Pancreas (tissue), 10 donors: ENCODE measurements at regions not wholly inside any gene's neighbourhood (a gene's known extent, or its start where the extent isn't known, plus 50 kb on each side); places are given as distances from the start of the nearest gene placed in this dataset.
"Not testable (repeated sequence)": the region's sequence is repeated elsewhere in the genome, so short reads cannot be mapped to it uniquely, and the experiment has no call there.

ENCODE experiments used
- ATAC-seq, 4 donors: fragments of 200-7000 bp; cut with Tn5 transposase; one replicate each; pipeline versions ENCODE4 v1.8.0 to v1.9.1; 2020; ENCODE audit warnings: mild to moderate bottlenecking in 4 of 4, moderate library complexity in 4 of 4
- DNase-seq, 6 donors: peaks; one replicate each; pipeline ENCODE4 v3.0.0-alpha.2; 2020
- FAIRE-seq: peaks from 2 replicates; lab custom pipeline; 2012; peaks lifted over from hg19 to GRCh38; lab: Jason Lieb, UNC
- H3K27ac ChIP-seq, 4 donors: fragments of 200-600 bp; sonication (generic); 1 replicate in 3 of 4; 2 replicates in 1 of 4; pipeline versions ENCODE4 v1.5.0 to v1.8.0; 2020
- H3K27me3 ChIP-seq, 4 donors: fragments of 200-600 bp; one replicate each; pipeline ENCODE4 v1.8.0; 2021
- H3K36me3 ChIP-seq, 3 donors: fragments of 200-600 bp; sonication (generic) in 1 of 3; one replicate each; pipeline versions ENCODE4 v1.5.0 to v1.8.0; 2020 to 2021
- H3K4me1 ChIP-seq, 3 donors: fragments of 200-600 bp; one replicate each; pipeline ENCODE4 v1.8.0; 2021
- H3K4me3 ChIP-seq, 4 donors: fragments of 200-600 bp; sonication (generic) in 2 of 4; one replicate each; pipeline versions ENCODE4 v1.5.0 to v1.8.0; 2020 to 2021
- H3K9me3 ChIP-seq, 4 donors: fragments of 200-600 bp; one replicate each; pipeline ENCODE4 v1.8.0; 2021
- CTCF ChIP-seq, 4 donors: fragments of 200-600 bp; sonication (generic) in 3 of 4; IDR thresholded peaks; one replicate each; pipeline versions ENCODE4 v1.5.0 to v1.8.0; 2021; ENCODE audit warnings: antibody characterized with exemption in 4 of 4
- WGBS, 2 donors: extraction: QIAGEN DNeasy Blood & Tissue Kit; methylation state at CpG; one replicate each; pipeline ENCODE4 v1.1.7; 2013; 5-methylcytosine and 5-hydroxymethylcytosine counted together
- intact Hi-C, 3 donors: fragments of 100-400 bp; cut with DNase I; formaldehyde crosslinking; loops; one replicate each; pipeline versions ENCODE4 v1.11.1 to v1.14.2; 2022
- donor health status: healthy with polysubstance abuse.
- donor health status: DM: no; HTN: no; CAD: no; lungs with moderate emphysema.
- donor health status: DM: no; HTN: no; CAD: no.
- donor health status: control.
- donor health status: control.
- donor health status: Bipolar disorder and iron deficiency.
- donor health status: DM: yes; HTN: yes; CAD: no.
- donor health status: DM: no; HTN: no; CAD: no.
- donor health status: DM: no; HTN: no; CAD: no.
- donor health status: DM: yes; HTN: yes; CAD: no.

GRCh38 chr11:39641751-39642150, 1817.7 kb downstream of the LRRC4C start:
- DNase-seq (peak in 1 of 6 donors; percentile 13), FAIRE-seq (no peak), ATAC-seq (no peak)
- intact Hi-C loops = no loop called here
- TF ChIP-seq CTCF (IDR thresholded peaks at IDR 0.05) = no peak
- 52 to 66% methylated on average over 4 of the region's 4 CpGs for WGBS, 2 donors
- Histone ChIP-seq H3K27ac (no peak overlapping the region), H3K27me3 (no peaks in the 10 kb centered on the region), H3K9me3 (no peaks in the 10 kb centered on the region), H3K4me3 (no peak overlapping the region), H3K36me3 (no peaks in the 10 kb centered on the region), H3K4me1 (no peaks in the 10 kb centered on the region)

- 34 to 42% methylated on average over 2 of the region's 2 CpGs for WGBS, 2 donors
- Histone ChIP-seq H3K9me3 (no peaks in the 10 kb centered on the region), H3K27ac (no peak overlapping the region), H3K4me1 (no peaks in the 10 kb centered on the region), H3K36me3 (no peaks in the 10 kb centered on the region), H3K4me3 (no peak overlapping the region), H3K27me3 (no peaks in the 10 kb centered on the region)
- FAIRE-seq (no peak), ATAC-seq (no peak), DNase-seq (no peak)
- no peak for TF ChIP-seq CTCF (IDR thresholded peaks at IDR 0.05)
- intact Hi-C loops = no loop called here
Observed at GRCh38 chr11:39630365-39630764, 1829.1 kb downstream of the LRRC4C start.

GRCh38 chr11:39628311-39628710, 1831.1 kb downstream of the LRRC4C start:
- FAIRE-seq (no peak), ATAC-seq (no peak), DNase-seq (no peak)
- intact Hi-C loops = no loop called here
- Histone ChIP-seq H3K36me3 (no peaks in the 10 kb centered on the region), H3K27me3 (no peaks in the 10 kb centered on the region), H3K4me3 (no peak overlapping the region), H3K4me1 (no peaks in the 10 kb centered on the region), H3K27ac (no peak overlapping the region), H3K9me3 (no peaks in the 10 kb centered on the region)
- 58 to 70% methylated on average over 2 of the region's 2 CpGs for WGBS, 2 donors
- no peak for TF ChIP-seq CTCF (IDR thresholded peaks at IDR 0.05)

GRCh38 chr11:39620309-39620708, 1839.1 kb downstream of the LRRC4C start:
- H3K27ac ChIP-seq, H3K4me3 ChIP-seq, ATAC-seq, DNase-seq, H3K27me3 ChIP-seq, H3K4me1 ChIP-seq, H3K36me3 ChIP-seq, intact Hi-C loops, H3K9me3 ChIP-seq, FAIRE-seq: not testable (repeated sequence)
- 46 to 50% methylated on average over 1 of the region's 3 CpGs for WGBS, 2 donors

- peak; percentile 39 for FAIRE-seq
- intact Hi-C loops = no loop called here
- no peaks in the 10 kb centered on the region for H3K36me3 ChIP-seq
- H3K27ac ChIP-seq = no peak overlapping the region
- TF ChIP-seq CTCF (IDR thresholded peaks at IDR 0.05) = no peak
- no peaks in the 10 kb centered on the region for H3K27me3 ChIP-seq
- H3K4me3 ChIP-seq = no peak overlapping the region
- 45 to 53% methylated on average over 2 of the region's 2 CpGs for WGBS, 2 donors
- no peaks in the 10 kb centered on the region for H3K4me1 ChIP-seq
- DNase-seq = no peak
- no peak for ATAC-seq
- no peaks in the 10 kb centered on the region for H3K9me3 ChIP-seq
Observed at GRCh38 chr11:39617971-39618370, 1841.5 kb downstream of the LRRC4C start.

GRCh38 chr11:39589391-39589790, 1870.1 kb downstream of the LRRC4C start:
- Histone ChIP-seq H3K4me3 (no peak overlapping the region), H3K27ac (no peak overlapping the region), H3K27me3 (no peaks in the 10 kb centered on the region), H3K9me3 (no peaks in the 10 kb centered on the region), H3K36me3 (no peaks in the 10 kb centered on the region), H3K4me1 (no peaks in the 10 kb centered on the region)
- 36 to 43% methylated on average over 1 of the region's 1 CpG for WGBS, 2 donors
- DNase-seq = no peak
- no peak for TF ChIP-seq CTCF (IDR thresholded peaks at IDR 0.05)
- no peak for FAIRE-seq
- ATAC-seq = no peak
- intact Hi-C loops = no loop called here
